Neural cell (in vitro differentiated cells): ENCODE measurements at regions not wholly inside any gene's neighbourhood (a gene's known extent, or its start where the extent isn't known, plus 50 kb on each side); places are given as distances from the start of the nearest gene placed in this dataset.

Experiments used
- RAD21 ChIP-seq: fragments of 450-650 bp; conservative IDR thresholded peaks from 2 replicates; pipeline ENCODE4 v1.6.1; 2014; ENCODE audit warnings: antibody characterized with exemption, mild to moderate bottlenecking, moderate library complexity
- TAF1 ChIP-seq: IDR thresholded peaks from 2 replicates; pipeline ENCODE4 v1.6.1; 2012; ENCODE audit warnings: low read depth
- TF ChIP-seq, protein P1 (sequence below): fragments of 450-650 bp; IDR thresholded peaks from 2 replicates; pipeline ENCODE4 v1.5.1; 2014; ENCODE audit warnings: antibody characterized with exemption, mild to moderate bottlenecking, moderate library complexity; ENCODE audit not compliant: poor library complexity, severe bottlenecking

GRCh38 chr3:76432396-76432795, 607.5 kb upstream of the ROBO2 start:
- TF ChIP-seq TAF1 (no peak), RAD21 (no peak)
- TF ChIP-seq, protein P1, sequence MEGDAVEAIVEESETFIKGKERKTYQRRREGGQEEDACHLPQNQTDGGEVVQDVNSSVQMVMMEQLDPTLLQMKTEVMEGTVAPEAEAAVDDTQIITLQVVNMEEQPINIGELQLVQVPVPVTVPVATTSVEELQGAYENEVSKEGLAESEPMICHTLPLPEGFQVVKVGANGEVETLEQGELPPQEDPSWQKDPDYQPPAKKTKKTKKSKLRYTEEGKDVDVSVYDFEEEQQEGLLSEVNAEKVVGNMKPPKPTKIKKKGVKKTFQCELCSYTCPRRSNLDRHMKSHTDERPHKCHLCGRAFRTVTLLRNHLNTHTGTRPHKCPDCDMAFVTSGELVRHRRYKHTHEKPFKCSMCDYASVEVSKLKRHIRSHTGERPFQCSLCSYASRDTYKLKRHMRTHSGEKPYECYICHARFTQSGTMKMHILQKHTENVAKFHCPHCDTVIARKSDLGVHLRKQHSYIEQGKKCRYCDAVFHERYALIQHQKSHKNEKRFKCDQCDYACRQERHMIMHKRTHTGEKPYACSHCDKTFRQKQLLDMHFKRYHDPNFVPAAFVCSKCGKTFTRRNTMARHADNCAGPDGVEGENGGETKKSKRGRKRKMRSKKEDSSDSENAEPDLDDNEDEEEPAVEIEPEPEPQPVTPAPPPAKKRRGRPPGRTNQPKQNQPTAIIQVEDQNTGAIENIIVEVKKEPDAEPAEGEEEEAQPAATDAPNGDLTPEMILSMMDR, result no peak
